ENCODE measurements at regions not wholly inside any gene's neighbourhood (a gene's known extent, or its start where the extent isn't known, plus 50 kb on each side); places are given as distances from the start of the nearest gene placed in this dataset.

DNA sequence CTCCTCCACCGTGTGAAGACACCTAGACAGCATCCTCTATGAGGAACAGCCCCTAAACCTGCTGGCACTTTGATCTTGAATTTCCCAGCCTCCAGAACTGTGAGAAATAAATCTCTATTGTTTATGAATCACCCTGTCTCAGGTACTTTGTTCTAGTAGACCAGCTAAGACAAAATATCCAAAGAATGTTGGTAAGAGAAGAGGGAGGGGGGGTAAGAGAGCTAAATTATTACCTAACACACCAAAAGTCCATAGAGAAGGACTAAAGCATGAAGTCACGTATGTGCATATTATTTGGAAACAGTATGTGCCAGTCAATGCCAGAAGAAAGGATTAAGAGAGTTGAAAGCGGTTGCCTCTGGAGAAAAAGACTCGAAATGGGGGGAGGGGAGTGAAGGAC lies 211.0 kb downstream of the SP3 start:
- TF ChIP-seq, protein P1, sequence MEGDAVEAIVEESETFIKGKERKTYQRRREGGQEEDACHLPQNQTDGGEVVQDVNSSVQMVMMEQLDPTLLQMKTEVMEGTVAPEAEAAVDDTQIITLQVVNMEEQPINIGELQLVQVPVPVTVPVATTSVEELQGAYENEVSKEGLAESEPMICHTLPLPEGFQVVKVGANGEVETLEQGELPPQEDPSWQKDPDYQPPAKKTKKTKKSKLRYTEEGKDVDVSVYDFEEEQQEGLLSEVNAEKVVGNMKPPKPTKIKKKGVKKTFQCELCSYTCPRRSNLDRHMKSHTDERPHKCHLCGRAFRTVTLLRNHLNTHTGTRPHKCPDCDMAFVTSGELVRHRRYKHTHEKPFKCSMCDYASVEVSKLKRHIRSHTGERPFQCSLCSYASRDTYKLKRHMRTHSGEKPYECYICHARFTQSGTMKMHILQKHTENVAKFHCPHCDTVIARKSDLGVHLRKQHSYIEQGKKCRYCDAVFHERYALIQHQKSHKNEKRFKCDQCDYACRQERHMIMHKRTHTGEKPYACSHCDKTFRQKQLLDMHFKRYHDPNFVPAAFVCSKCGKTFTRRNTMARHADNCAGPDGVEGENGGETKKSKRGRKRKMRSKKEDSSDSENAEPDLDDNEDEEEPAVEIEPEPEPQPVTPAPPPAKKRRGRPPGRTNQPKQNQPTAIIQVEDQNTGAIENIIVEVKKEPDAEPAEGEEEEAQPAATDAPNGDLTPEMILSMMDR (IDR thresholded peaks at IDR 0.05) = no peak
- TF ChIP-seq POLR2A (IDR thresholded peaks at IDR 0.05) = no peak

Data from prostate gland (tissue), 2 donors.